NB4 (cell line): ENCODE measurements at regions not wholly inside any gene's neighbourhood (a gene's known extent, or its start where the extent isn't known, plus 50 kb on each side); places are given as distances from the start of the nearest gene placed in this dataset.

Experiments
- DNase-seq: peaks from one replicate; pipeline ENCODE4 v3.0.0; 2010; ENCODE audit warnings: low read depth
- H3K4me3 ChIP-seq: one replicate; pipeline ENCODE4 v1.5.1; 2011; ENCODE audit warnings: mild to moderate bottlenecking, low read depth, low read length, moderate library complexity
- MYC ChIP-seq: IDR thresholded peaks from 2 replicates; pipeline ENCODE4 v1.6.1; 2011; ENCODE audit warnings: low read depth, low read length
- POLR2A ChIP-seq: IDR thresholded peaks from 2 replicates; pipeline ENCODE4 v1.6.1; 2011; ENCODE audit warnings: mild to moderate bottlenecking; ENCODE audit not compliant: insufficient read length; ENCODE audit errors: extremely low read depth
- TF ChIP-seq, protein P1 (sequence below): IDR thresholded peaks from 2 replicates; pipeline ENCODE4 v1.6.1; 2011; ENCODE audit warnings: low read depth, low read length
- TF ChIP-seq, protein P2 (sequence below): IDR thresholded peaks from one replicate; pipeline ENCODE4 v1.5.1; 2012; ENCODE audit warnings: low read depth, low read length

DNA sequence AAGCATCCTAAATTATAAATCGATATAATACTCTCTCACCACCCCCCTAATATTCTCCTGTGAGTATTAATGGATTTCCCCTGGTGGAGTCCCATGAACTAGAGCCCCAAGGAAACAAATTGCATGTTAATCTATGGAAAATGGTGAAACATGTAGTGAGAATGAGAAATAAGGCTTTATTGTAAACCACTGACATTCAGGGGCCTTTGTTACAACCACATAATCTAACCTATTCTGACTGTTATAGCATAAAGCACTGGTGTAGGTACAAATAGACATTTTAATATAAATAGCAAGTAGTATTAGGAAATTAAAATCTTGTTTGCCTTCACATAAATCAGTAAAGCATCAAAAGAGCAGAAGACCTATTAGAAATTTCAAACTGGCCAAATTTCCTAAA is 65.3 kb upstream of the TLK1 start:
- no peak for DNase-seq
- no peak overlapping the region for H3K4me3 ChIP-seq
- TF ChIP-seq, protein P1, sequence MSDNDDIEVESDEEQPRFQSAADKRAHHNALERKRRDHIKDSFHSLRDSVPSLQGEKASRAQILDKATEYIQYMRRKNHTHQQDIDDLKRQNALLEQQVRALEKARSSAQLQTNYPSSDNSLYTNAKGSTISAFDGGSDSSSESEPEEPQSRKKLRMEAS: no peak
- TF ChIP-seq MYC (no peak), POLR2A (no peak)
- TF ChIP-seq, protein P2, sequence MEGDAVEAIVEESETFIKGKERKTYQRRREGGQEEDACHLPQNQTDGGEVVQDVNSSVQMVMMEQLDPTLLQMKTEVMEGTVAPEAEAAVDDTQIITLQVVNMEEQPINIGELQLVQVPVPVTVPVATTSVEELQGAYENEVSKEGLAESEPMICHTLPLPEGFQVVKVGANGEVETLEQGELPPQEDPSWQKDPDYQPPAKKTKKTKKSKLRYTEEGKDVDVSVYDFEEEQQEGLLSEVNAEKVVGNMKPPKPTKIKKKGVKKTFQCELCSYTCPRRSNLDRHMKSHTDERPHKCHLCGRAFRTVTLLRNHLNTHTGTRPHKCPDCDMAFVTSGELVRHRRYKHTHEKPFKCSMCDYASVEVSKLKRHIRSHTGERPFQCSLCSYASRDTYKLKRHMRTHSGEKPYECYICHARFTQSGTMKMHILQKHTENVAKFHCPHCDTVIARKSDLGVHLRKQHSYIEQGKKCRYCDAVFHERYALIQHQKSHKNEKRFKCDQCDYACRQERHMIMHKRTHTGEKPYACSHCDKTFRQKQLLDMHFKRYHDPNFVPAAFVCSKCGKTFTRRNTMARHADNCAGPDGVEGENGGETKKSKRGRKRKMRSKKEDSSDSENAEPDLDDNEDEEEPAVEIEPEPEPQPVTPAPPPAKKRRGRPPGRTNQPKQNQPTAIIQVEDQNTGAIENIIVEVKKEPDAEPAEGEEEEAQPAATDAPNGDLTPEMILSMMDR: no peak

DNA sequence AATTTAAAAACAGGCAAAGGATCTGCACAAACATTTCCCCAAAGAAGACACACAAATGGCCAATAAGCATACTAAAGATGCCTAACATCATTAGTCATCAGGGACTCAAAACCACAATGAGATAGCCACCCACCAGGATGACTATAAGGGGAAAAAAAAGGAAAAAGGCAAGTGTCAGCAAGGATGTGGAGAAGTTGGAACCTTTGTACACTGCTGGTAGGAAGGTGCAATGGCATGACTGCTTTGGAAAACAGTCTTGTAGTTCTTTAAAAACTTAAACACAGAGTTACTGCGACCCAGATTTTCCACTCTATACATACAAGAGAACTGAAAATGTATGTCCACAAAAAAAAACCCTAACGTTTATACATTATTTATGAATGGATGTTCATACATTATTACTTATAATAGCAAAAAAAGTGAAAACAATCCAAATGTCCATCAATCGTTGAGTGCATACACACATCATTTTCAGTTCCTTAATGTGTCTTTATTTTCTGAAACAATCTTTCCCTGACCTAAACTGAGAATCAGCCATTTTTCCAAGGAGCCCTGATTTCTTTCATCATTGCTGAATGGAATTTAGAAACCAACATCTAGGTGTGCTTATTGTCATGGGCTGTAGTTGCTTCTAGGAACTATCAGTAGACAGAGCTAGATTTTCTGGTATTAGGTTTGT is 64.7 kb upstream of the TLK1 start:
- no peak overlapping the region for H3K4me3 ChIP-seq
- DNase-seq: peak; percentile 55
- TF ChIP-seq, protein P1: no peak
- no peak for TF ChIP-seq POLR2A
- TF ChIP-seq MYC: no peak
- TF ChIP-seq, protein P2: no peak

DNA sequence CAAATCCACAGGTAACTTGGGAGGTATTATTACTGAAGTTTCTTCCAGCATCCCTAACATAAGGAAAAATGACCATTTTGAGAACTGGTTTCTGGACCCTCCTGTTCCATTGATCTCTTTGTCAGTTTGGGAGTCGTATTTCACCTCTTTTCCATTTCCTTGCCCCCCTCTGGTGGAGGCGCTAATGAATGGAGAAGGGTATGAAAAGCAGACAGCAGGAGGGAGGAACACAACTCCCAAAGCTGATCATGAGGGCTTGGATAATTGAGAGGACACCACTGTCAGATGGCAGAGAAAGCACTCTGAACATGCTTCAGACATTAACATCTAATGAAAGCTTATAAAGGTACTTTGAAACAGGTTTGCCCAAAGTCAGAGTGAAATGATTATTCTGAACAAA is 56.6 kb upstream of the TLK1 start:
- DNase-seq: no peak
- H3K4me3 ChIP-seq: no peak overlapping the region
- TF ChIP-seq, protein P2: no peak
- TF ChIP-seq MYC: no peak
- no peak for TF ChIP-seq POLR2A
- TF ChIP-seq, protein P1: no peak

DNA sequence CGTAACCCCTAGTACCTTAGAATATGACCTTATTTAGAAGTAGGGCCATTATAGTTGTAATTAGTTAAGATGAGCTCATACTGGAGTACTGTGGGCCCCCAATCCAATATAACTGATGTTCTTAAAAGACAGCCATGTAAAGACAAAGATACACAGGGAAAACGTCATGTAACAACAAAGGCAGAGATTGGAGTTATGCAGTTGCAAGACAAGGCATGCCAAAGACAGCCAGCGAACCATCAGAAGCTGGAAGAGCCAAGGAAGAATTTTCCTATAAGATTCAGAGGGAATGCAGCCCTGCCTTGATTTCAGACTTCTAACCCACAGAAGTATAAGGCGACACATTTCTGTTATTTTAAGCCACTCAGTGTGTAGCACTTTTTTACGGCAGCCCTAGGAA is 55.9 kb upstream of the TLK1 start:
- TF ChIP-seq MYC: no peak
- TF ChIP-seq POLR2A: no peak
- TF ChIP-seq, protein P1: no peak
- no peak for DNase-seq
- no peak overlapping the region for H3K4me3 ChIP-seq

DNA sequence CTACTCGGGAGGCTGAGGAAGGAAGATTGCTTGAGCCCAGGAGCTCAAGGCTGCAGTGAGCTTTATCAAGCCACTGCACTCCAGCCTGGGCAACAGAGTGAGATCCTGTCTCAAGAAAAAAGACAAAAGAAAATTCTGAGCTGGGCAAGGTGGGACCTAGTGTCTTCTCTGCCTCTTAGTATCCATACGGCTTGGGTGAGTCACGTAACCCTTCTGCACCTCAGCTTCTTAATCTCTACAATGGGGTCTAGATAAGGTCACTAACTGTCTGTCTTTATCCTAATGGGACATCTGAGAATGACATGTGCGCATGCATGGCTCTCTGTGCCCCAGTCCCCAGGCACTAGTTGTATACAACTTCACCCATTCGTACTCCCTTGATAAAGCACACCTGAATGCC is 53.4 kb upstream of the TLK1 start:
- no peak overlapping the region for H3K4me3 ChIP-seq
- no peak for DNase-seq
- no peak for TF ChIP-seq POLR2A
- TF ChIP-seq, protein P1: no peak
- TF ChIP-seq, protein P2: no peak
- no peak for TF ChIP-seq MYC

DNA sequence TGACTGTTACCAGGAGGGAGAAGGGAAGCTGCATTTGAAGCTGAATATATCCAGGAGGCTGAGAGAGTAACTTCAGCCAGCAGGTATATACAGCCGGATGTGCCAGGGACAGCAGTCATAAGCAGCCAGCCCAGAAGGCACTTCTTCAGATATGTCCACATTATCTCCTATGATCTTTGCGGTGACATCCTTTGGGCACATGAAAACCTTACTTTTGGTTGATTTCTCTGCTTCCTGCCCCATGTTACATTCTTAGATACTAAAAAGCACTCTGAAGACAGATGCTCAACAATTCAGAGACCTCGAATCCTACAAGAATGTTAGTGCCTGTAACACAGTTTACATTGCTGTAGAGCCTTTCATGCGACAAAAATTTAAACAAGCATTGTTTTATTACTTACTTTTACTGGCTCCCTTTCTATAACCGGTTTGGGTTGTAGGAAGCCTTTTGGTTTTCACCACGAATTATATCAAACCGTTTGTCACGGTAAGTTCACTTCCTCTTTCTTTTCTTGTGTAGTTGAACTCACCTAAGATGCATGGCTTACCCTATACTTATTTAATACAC is 50.3 kb upstream of the TLK1 start:
- H3K4me3 ChIP-seq: no peak overlapping the region
- peak; percentile 62 for DNase-seq
- TF ChIP-seq POLR2A (no peak), MYC (peak; percentile 12; the same call in 1 of the 2 replicates)
